ENCODE measurements at regions not wholly inside any gene's neighbourhood (a gene's known extent, or its start where the extent isn't known, plus 50 kb on each side); places are given as distances from the start of the nearest gene placed in this dataset.

DNA sequence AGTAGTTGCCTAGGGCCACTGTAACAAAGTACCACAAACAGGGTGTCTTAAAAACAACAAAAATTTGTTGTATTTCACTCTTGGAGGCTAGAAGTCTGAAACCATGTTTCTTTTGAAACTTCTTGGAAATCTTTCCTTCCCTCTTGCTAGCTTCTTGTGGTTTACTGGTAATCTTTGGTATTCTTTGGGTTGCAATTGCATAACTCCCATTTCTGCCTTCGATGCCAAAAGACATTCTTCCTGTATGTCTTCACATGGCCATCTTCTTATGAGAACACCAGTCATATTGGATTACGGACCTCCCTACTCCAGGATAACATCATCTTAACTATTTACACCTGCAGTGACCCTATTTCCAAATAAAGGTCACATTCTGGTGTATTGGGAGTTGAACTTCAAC is 357.4 kb downstream of the PPP1R3A start:
- FAIRE-seq: no peak
- H3K4me3 ChIP-seq: no peak overlapping the region
- DNase-seq (ENCODE audit: low read depth, low spot score): no peak
- no peak overlapping the region for H2AFZ ChIP-seq (ENCODE audit: control insufficient read depth, low read depth, low read length)
- WGBS (ENCODE audit: insufficient coverage, insufficient replicate concordance, low lambda C conversion rate, missing lambda C conversion rate): 0% methylated on average over 2 of the region's 2 CpGs
- ATAC-seq: no peak
- BruUV-seq (replicated peaks): no TSS peak
- H3K4me2 ChIP-seq (ENCODE audit: control insufficient read depth, insufficient read depth): no peak overlapping the region
- no peaks in the 10 kb centered on the region for H3K79me2 ChIP-seq (ENCODE audit: control insufficient read depth, insufficient read depth, low read length)
- no peaks in the 10 kb centered on the region for H4K20me1 ChIP-seq (ENCODE audit: control insufficient read depth, insufficient read depth)
- H3K27me3 ChIP-seq (replicated peaks in 1 of 2; ENCODE audit: control insufficient read depth in 2 of 2, insufficient read depth in 2 of 2, low read length in 1 of 2): no peaks in the 10 kb centered on the region
- intact Hi-C loops (cut with micrococcal nuclease; ENCODE audit: unreplicated experiment) (no loop called here), in situ Hi-C loops (cut with MboI) (no loop called here)
- CTCF ChIA-PET: no interaction called here
- POLR2A ChIA-PET: no interaction called here
- H3K27ac ChIP-seq (ENCODE audit: control insufficient read depth, insufficient read depth): no peak overlapping the region
- H3K4me1 ChIP-seq (ENCODE audit: control insufficient read depth, insufficient read depth, low read length): no peaks in the 10 kb centered on the region
- no peaks in the 10 kb centered on the region for H3K36me3 ChIP-seq (ENCODE audit: control insufficient read depth in 2 of 2, insufficient read depth in 2 of 2, low read length in 1 of 2)
- no peak overlapping the region for H3K9ac ChIP-seq (ENCODE audit: control insufficient read depth, insufficient read depth, low read length)
- TF ChIP-seq BMI1 (IDR thresholded peaks at IDR 0.05; ENCODE audit: borderline replicate concordance) (no peak), ZBED1 (IDR thresholded peaks at IDR 0.05; ENCODE audit: borderline replicate concordance) (no peak), MEF2B (IDR thresholded peaks at IDR 0.05; ENCODE audit: partially characterized antibody, poor library complexity, severe bottlenecking) (no peak), CHD1 (IDR thresholded peaks at IDR 0.05; ENCODE audit: low read depth, low read length) (no peak)
- TF ChIP-seq, protein P1, sequence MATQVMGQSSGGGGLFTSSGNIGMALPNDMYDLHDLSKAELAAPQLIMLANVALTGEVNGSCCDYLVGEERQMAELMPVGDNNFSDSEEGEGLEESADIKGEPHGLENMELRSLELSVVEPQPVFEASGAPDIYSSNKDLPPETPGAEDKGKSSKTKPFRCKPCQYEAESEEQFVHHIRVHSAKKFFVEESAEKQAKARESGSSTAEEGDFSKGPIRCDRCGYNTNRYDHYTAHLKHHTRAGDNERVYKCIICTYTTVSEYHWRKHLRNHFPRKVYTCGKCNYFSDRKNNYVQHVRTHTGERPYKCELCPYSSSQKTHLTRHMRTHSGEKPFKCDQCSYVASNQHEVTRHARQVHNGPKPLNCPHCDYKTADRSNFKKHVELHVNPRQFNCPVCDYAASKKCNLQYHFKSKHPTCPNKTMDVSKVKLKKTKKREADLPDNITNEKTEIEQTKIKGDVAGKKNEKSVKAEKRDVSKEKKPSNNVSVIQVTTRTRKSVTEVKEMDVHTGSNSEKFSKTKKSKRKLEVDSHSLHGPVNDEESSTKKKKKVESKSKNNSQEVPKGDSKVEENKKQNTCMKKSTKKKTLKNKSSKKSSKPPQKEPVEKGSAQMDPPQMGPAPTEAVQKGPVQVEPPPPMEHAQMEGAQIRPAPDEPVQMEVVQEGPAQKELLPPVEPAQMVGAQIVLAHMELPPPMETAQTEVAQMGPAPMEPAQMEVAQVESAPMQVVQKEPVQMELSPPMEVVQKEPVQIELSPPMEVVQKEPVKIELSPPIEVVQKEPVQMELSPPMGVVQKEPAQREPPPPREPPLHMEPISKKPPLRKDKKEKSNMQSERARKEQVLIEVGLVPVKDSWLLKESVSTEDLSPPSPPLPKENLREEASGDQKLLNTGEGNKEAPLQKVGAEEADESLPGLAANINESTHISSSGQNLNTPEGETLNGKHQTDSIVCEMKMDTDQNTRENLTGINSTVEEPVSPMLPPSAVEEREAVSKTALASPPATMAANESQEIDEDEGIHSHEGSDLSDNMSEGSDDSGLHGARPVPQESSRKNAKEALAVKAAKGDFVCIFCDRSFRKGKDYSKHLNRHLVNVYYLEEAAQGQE (IDR thresholded peaks at IDR 0.05; ENCODE audit: low read depth, low read length): no peak
- H3K9me3 ChIP-seq (replicated peaks; ENCODE audit: control insufficient read depth, insufficient read depth, low read length): no peaks in the 10 kb centered on the region
- RAD21 ChIA-PET (ENCODE audit: unreplicated experiment): no interaction called here
- SMC1A ChIA-PET (ENCODE audit: uncharacterized antibody, unreplicated experiment): no interaction called here

DNA sequence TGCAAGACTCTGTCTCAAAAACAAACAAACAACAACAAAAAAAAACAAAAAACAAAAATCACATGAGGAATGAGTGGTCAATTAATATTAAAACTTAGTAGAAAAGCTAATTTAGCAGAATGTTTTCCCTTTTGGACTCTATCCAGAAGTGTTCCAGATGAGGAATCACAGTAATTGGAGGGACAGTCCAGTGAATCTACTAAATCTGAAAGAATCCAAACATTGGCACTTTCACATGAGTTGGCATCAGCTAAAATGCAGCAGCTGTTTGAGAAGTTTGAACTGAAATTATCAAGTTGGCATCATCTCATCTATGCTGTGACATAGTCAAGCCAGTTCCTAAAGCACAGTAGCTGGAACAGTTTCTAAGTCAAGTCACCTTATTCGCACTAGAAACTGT is 367.8 kb downstream of the PPP1R3A start:
- ChIA-PET CTCF (no interaction called here), POLR2A (no interaction called here), SMC1A (ENCODE audit: uncharacterized antibody, unreplicated experiment) (interaction anchor here (0.6 kb wide), 1 partner anchor 1537 kb away, joined by 3 read pairs; no protein-coding TSS in a partner anchor), RAD21 (ENCODE audit: unreplicated experiment) (no interaction called here)
- no peaks in the 10 kb centered on the region for H3K9me3 ChIP-seq (replicated peaks; ENCODE audit: control insufficient read depth, insufficient read depth, low read length)
- DNase-seq (ENCODE audit: low read depth, low spot score): no peak
- no peaks in the 10 kb centered on the region for H3K79me2 ChIP-seq (ENCODE audit: control insufficient read depth, insufficient read depth, low read length)
- H3K4me1 ChIP-seq (ENCODE audit: control insufficient read depth, insufficient read depth, low read length): no peaks in the 10 kb centered on the region
- no peak overlapping the region for H3K9ac ChIP-seq (ENCODE audit: control insufficient read depth, insufficient read depth, low read length)
- ATAC-seq: no peak
- BruUV-seq (replicated peaks): no TSS peak
- in situ Hi-C loops (cut with MboI): no loop called here
- intact Hi-C loops (cut with micrococcal nuclease; ENCODE audit: unreplicated experiment): no loop called here
- TF ChIP-seq, protein P2, sequence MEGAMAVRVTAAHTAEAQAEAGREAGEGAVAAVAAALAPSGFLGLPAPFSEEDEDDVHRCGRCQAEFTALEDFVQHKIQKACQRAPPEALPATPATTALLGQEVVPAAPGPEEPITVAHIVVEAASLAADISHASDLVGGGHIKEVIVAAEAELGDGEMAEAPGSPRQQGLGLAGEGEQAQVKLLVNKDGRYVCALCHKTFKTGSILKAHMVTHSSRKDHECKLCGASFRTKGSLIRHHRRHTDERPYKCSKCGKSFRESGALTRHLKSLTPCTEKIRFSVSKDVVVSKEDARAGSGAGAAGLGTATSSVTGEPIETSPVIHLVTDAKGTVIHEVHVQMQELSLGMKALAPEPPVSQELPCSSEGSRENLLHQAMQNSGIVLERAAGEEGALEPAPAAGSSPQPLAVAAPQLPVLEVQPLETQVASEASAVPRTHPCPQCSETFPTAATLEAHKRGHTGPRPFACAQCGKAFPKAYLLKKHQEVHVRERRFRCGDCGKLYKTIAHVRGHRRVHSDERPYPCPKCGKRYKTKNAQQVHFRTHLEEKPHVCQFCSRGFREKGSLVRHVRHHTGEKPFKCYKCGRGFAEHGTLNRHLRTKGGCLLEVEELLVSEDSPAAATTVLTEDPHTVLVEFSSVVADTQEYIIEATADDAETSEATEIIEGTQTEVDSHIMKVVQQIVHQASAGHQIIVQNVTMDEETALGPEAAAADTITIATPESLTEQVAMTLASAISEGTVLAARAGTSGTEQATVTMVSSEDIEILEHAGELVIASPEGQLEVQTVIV (IDR thresholded peaks at IDR 0.05; ENCODE audit: borderline replicate concordance, partially characterized antibody): no peak
- TF ChIP-seq, protein P3, sequence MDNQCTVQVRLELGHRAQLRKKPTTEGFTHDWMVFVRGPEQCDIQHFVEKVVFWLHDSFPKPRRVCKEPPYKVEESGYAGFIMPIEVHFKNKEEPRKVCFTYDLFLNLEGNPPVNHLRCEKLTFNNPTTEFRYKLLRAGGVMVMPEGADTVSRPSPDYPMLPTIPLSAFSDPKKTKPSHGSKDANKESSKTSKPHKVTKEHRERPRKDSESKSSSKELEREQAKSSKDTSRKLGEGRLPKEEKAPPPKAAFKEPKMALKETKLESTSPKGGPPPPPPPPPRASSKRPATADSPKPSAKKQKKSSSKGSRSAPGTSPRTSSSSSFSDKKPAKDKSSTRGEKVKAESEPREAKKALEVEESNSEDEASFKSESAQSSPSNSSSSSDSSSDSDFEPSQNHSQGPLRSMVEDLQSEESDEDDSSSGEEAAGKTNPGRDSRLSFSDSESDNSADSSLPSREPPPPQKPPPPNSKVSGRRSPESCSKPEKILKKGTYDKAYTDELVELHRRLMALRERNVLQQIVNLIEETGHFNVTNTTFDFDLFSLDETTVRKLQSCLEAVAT (IDR thresholded peaks at IDR 0.05): no peak
- no peak for FAIRE-seq
- WGBS (ENCODE audit: insufficient coverage, insufficient replicate concordance, low lambda C conversion rate, missing lambda C conversion rate): 0% methylated on average over 1 of the region's 1 CpG
- no peak overlapping the region for H3K4me3 ChIP-seq
- no peaks in the 10 kb centered on the region for H4K20me1 ChIP-seq (ENCODE audit: control insufficient read depth, insufficient read depth)
- no peak overlapping the region for H3K27ac ChIP-seq (ENCODE audit: control insufficient read depth, insufficient read depth)
- no peaks in the 10 kb centered on the region for H3K27me3 ChIP-seq (replicated peaks in 1 of 2; ENCODE audit: control insufficient read depth in 2 of 2, insufficient read depth in 2 of 2, low read length in 1 of 2)
- H2AFZ ChIP-seq (ENCODE audit: control insufficient read depth, low read depth, low read length): no peak overlapping the region
- H3K4me2 ChIP-seq (ENCODE audit: control insufficient read depth, insufficient read depth): no peak overlapping the region
- H3K36me3 ChIP-seq (ENCODE audit: control insufficient read depth in 2 of 2, insufficient read depth in 2 of 2, low read length in 1 of 2): no peaks in the 10 kb centered on the region
